ENCODE measurements at regions not wholly inside any gene's neighbourhood (a gene's known extent, or its start where the extent isn't known, plus 50 kb on each side); places are given as distances from the start of the nearest gene placed in this dataset.
"Not testable (repeated sequence)": the region's sequence is repeated elsewhere in the genome, so short reads cannot be mapped to it uniquely, and the experiment has no call there.

DNA sequence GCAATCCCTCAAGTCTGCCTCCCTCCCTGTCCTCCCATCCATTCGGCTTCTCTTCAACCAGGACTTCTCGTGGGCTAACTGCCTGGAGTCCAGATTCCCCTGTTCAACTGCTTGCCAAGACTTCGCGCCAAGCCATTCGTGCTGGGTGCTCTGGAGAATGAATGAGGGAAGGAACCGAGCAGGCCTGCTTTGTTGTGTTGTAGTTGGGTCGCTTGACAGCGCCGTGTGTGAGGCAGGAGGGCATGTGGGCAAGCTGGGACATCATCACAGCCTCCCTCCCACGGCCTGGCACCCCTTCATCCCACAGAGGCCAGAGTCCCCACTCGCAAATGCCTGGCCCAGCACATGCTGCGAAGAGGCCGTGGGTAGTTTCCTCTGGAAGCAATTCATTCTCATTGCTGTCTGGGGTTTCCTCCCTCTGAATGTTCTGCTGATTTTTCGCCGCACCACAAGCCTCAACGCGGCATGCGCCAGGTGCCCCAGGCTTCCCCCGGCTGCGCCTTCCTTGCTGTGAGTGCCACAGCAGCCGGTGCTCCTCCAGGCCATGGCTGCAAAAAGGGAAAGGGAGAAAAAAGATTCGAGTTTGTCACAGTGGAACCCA, 336.0 kb downstream of the QKI start:
- TF ChIP-seq, protein P1, sequence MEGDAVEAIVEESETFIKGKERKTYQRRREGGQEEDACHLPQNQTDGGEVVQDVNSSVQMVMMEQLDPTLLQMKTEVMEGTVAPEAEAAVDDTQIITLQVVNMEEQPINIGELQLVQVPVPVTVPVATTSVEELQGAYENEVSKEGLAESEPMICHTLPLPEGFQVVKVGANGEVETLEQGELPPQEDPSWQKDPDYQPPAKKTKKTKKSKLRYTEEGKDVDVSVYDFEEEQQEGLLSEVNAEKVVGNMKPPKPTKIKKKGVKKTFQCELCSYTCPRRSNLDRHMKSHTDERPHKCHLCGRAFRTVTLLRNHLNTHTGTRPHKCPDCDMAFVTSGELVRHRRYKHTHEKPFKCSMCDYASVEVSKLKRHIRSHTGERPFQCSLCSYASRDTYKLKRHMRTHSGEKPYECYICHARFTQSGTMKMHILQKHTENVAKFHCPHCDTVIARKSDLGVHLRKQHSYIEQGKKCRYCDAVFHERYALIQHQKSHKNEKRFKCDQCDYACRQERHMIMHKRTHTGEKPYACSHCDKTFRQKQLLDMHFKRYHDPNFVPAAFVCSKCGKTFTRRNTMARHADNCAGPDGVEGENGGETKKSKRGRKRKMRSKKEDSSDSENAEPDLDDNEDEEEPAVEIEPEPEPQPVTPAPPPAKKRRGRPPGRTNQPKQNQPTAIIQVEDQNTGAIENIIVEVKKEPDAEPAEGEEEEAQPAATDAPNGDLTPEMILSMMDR (IDR thresholded peaks at IDR 0.05; ENCODE audit: insufficient read depth, low read length, poor library complexity, severe bottlenecking): no peak
- H3K27me3 ChIP-seq (ENCODE audit: control insufficient read depth, insufficient read depth, low read length): no peaks in the 10 kb centered on the region
- H3K36me3 ChIP-seq (ENCODE audit: control insufficient read depth, insufficient read depth, low read length): no peaks in the 10 kb centered on the region
- no peak for DNase-seq (ENCODE audit: low read depth)
- no peak overlapping the region for H3K4me3 ChIP-seq (ENCODE audit: low read depth, low read length)

DNA sequence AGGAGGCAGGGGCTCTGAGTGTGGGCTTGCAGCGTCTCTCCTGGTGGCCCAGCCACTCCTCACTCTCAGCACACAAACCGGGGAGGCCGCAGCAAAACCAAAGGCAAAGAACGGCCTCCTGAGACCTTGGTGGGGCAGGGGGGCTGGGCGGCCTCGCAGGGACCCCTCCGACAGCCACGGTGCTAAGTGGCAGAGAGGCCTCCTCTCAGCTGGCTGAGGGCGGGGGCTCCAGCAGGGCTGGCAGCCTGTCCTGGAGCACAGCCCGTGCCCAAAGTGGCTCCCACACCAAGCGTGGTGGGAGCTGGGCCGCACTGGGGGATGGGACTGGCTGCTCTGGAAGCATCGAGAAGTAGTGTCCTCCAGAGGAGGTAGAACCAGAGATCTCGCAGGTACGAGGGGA, 334.4 kb downstream of the QKI start:
- TF ChIP-seq, protein P1 (IDR thresholded peaks at IDR 0.05; ENCODE audit: insufficient read depth, low read length, poor library complexity, severe bottlenecking): no peak
- Histone ChIP-seq H3K36me3 (ENCODE audit: control insufficient read depth, insufficient read depth, low read length) (no peaks in the 10 kb centered on the region), H3K27me3 (ENCODE audit: control insufficient read depth, insufficient read depth, low read length) (no peaks in the 10 kb centered on the region), H3K4me3 (ENCODE audit: low read depth, low read length) (no peak overlapping the region)
- DNase-seq (ENCODE audit: low read depth): no peak

DNA sequence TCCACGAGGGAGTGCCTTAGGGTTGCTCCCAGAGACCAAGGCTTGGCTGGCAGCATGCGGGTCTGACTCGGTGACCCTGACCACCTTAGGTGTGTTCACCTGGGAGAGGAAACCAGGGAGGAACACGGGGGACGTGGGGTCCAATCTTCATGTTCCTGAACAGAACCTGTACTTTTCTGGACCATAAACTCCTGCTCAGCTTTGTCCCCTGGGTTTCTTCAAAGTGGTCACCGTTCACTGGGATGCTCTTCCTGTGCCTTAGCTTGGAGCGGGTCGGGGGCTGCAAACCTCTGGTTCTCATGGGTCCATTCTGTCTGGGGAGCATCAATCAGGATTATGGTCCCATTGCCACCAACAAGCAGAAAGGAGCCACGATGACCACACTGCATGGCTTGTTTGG, 333.5 kb downstream of the QKI start:
- TF ChIP-seq, protein P1 (IDR thresholded peaks at IDR 0.05; ENCODE audit: insufficient read depth, low read length, poor library complexity, severe bottlenecking): no peak
- Histone ChIP-seq H3K4me3 (ENCODE audit: low read depth, low read length) (no peak overlapping the region), H3K27me3 (ENCODE audit: control insufficient read depth, insufficient read depth, low read length) (no peaks in the 10 kb centered on the region), H3K36me3 (ENCODE audit: control insufficient read depth, insufficient read depth, low read length) (no peaks in the 10 kb centered on the region)
- DNase-seq (ENCODE audit: low read depth): no peak

DNA sequence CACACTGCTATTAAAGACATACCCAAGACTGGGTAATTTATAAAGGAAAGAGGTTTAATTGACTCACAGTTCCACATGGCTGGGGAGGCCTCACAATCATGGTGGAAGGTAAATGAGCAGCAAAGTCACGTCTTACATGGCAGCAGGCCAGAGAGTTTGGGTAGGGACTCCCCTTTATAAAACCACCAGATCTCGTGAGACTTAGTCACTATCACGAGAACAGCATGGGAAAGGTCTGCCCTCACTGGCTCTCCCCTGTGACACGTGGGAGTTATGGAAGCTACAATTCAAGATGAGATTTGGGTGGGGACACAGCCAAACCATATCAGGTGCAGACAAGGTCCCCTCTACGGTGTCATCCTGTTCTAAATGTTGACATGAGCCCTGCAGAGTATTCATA, 332.5 kb downstream of the QKI start:
- H3K36me3 ChIP-seq (ENCODE audit: control insufficient read depth, insufficient read depth, low read length); H3K27me3 ChIP-seq (ENCODE audit: control insufficient read depth, insufficient read depth, low read length); H3K4me3 ChIP-seq (ENCODE audit: low read depth, low read length); DNase-seq (ENCODE audit: low read depth): not testable (repeated sequence)

DNA sequence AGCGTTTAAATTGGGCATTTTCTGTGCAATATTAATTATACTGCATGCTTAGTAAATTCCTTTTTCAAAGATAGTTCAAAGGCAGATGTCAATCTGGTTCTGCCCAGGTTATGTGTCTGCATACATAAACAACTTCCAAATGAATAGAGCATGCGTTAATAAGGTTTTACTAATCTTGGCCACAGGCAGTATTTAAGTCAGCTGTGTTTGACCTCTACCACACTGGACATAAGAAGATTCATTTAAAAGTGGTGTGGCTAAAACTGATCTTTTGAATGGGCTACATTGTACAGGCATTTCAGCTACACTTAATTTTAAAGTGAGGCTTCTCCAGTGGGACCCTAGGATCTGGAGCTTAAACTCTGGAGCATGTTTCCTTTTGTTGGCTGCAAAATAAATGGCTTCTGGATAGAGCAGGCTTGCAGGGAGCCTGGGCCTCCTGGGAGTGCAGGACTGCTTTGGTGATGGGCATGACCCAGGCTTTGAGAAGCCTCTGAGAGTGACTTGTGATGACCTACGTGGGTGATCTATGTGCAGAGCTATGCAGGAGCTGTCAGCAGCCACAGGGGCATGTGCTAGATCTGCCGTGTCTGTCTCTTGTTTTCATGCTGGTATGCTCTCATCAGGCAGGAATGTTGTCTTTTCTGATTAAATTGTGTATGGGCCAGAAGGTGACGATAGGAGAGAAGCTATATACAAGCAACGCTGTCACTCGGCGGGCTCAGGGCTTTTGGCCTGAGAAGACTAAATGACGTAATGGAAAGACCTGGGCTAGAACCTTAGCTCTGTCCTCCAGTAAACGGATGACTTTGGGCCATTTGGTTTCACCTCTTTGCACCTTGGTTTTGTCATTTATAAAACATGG, 331.2 kb downstream of the QKI start:
- no peaks in the 10 kb centered on the region for H3K27me3 ChIP-seq (ENCODE audit: control insufficient read depth, insufficient read depth, low read length)
- no peak overlapping the region for H3K4me3 ChIP-seq (ENCODE audit: low read depth, low read length)
- TF ChIP-seq, protein P1 (IDR thresholded peaks at IDR 0.05; ENCODE audit: insufficient read depth, low read length, poor library complexity, severe bottlenecking): no peak
- peak; percentile 91 for DNase-seq (ENCODE audit: low read depth)
- no peaks in the 10 kb centered on the region for H3K36me3 ChIP-seq (ENCODE audit: control insufficient read depth, insufficient read depth, low read length)

DNA sequence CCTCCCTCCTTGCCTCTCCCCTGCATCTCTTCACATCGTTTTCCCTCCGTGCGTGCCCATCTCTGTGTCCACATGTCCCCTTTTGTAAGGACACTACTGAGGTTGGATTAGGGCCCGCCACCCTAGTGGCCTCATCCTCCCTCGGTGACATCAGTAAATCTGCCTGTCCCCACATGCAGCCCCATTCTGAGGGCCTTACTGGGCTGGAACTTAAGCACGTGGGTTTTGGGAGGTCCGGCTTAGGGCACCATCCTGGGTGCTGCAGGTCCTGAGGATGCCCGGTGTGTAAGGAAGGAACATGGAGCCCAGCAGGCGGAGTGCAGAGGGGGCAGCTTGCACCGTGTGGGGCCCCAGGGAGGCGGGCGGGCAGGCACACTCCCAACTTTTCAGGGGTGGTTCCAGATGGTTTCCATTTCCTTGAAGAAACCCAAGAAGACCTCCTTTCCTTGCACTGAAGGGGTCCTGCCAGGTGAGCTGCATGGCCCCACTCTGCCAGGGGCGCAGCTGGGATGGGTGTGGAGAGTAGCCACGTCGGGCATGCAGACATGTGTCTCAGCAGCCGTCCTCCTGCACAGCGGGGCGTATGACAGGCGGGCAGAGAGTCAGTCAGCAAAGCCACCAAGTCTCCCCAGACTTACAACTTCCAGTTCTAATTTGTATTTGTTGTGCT, 329.9 kb downstream of the QKI start:
- DNase-seq (ENCODE audit: low read depth): no peak
- TF ChIP-seq, protein P1 (IDR thresholded peaks at IDR 0.05; ENCODE audit: insufficient read depth, low read length, poor library complexity, severe bottlenecking): no peak
- Histone ChIP-seq H3K27me3 (ENCODE audit: control insufficient read depth, insufficient read depth, low read length) (no peaks in the 10 kb centered on the region), H3K36me3 (ENCODE audit: control insufficient read depth, insufficient read depth, low read length) (no peaks in the 10 kb centered on the region), H3K4me3 (ENCODE audit: low read depth, low read length) (no peak overlapping the region)
